C4-2B (cell line): ENCODE measurements at regions not wholly inside any gene's neighbourhood (a gene's known extent, or its start where the extent isn't known, plus 50 kb on each side); places are given as distances from the start of the nearest gene placed in this dataset.

Source experiments
- ZFX ChIP-seq: fragments of 450-650 bp; IDR thresholded peaks from 2 replicates; pipeline ENCODE4 v1.6.1; 2017
- TF ChIP-seq, protein P1 (sequence below): fragments of 450-650 bp; conservative IDR thresholded peaks from 2 replicates; pipeline ENCODE4 v1.5.1; 2017; ENCODE audit warnings: mild to moderate bottlenecking

- TF ChIP-seq, protein P1, sequence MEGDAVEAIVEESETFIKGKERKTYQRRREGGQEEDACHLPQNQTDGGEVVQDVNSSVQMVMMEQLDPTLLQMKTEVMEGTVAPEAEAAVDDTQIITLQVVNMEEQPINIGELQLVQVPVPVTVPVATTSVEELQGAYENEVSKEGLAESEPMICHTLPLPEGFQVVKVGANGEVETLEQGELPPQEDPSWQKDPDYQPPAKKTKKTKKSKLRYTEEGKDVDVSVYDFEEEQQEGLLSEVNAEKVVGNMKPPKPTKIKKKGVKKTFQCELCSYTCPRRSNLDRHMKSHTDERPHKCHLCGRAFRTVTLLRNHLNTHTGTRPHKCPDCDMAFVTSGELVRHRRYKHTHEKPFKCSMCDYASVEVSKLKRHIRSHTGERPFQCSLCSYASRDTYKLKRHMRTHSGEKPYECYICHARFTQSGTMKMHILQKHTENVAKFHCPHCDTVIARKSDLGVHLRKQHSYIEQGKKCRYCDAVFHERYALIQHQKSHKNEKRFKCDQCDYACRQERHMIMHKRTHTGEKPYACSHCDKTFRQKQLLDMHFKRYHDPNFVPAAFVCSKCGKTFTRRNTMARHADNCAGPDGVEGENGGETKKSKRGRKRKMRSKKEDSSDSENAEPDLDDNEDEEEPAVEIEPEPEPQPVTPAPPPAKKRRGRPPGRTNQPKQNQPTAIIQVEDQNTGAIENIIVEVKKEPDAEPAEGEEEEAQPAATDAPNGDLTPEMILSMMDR = no peak
- no peak for TF ChIP-seq ZFX
These were observed 99.2 kb downstream of the GPR174 start for GRCh38 chrX:79243691-79244090.
